ENCODE measurements at regions not wholly inside any gene's neighbourhood (a gene's known extent, or its start where the extent isn't known, plus 50 kb on each side); places are given as distances from the start of the nearest gene placed in this dataset.

- no peak overlapping the region for H3K27ac ChIP-seq
- no peak for TF ChIP-seq CTCF (conservative IDR thresholded peaks at IDR 0.05)
These were observed 285.5 kb upstream of the WWC1 start for GRCh38 chr5:168005936-168006335.

- TF ChIP-seq CTCF (conservative IDR thresholded peaks at IDR 0.05) = no peak
- H3K27ac ChIP-seq = no peak overlapping the region
These were observed 284.9 kb upstream of the WWC1 start for GRCh38 chr5:168006456-168007130.

- TF ChIP-seq CTCF (conservative IDR thresholded peaks at IDR 0.05) = no peak
- H3K27ac ChIP-seq = no peak overlapping the region
These were observed 284.2 kb upstream of the WWC1 start for GRCh38 chr5:168007286-168007685.

GRCh38 chr5:168008555-168008954, 282.9 kb upstream of the WWC1 start:
- no peak overlapping the region for H3K27ac ChIP-seq
- no peak for TF ChIP-seq CTCF (conservative IDR thresholded peaks at IDR 0.05)

- TF ChIP-seq CTCF (conservative IDR thresholded peaks at IDR 0.05) = no peak
- H3K27ac ChIP-seq = no peak overlapping the region
These were observed 280.3 kb upstream of the WWC1 start for GRCh38 chr5:168011096-168011495.

- no peak overlapping the region for H3K27ac ChIP-seq
- no peak for TF ChIP-seq CTCF (conservative IDR thresholded peaks at IDR 0.05)
These were observed 279.4 kb upstream of the WWC1 start for GRCh38 chr5:168012006-168012405.

- TF ChIP-seq CTCF (conservative IDR thresholded peaks at IDR 0.05) = no peak
- H3K27ac ChIP-seq = no peak overlapping the region
These were observed 277.9 kb upstream of the WWC1 start for GRCh38 chr5:168013546-168013945.
